ENCODE measurements at regions not wholly inside any gene's neighbourhood (a gene's known extent, or its start where the extent isn't known, plus 50 kb on each side); places are given as distances from the start of the nearest gene placed in this dataset.
"Not testable (repeated sequence)": the region's sequence is repeated elsewhere in the genome, so short reads cannot be mapped to it uniquely, and the experiment has no call there.

GRCh38 chr17:26936645-26937044 is 357.3 kb upstream of the WSB1 start:
- TF ChIP-seq RFX5 (IDR thresholded peaks at IDR 0.05; ENCODE audit: low read length); CTCF (IDR thresholded peaks at IDR 0.05): not testable (repeated sequence)
- TF ChIP-seq, protein P1, sequence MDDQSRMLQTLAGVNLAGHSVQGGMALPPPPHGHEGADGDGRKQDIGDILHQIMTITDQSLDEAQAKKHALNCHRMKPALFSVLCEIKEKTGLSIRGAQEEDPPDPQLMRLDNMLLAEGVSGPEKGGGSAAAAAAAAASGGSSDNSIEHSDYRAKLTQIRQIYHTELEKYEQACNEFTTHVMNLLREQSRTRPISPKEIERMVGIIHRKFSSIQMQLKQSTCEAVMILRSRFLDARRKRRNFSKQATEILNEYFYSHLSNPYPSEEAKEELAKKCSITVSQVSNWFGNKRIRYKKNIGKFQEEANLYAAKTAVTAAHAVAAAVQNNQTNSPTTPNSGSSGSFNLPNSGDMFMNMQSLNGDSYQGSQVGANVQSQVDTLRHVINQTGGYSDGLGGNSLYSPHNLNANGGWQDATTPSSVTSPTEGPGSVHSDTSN (IDR thresholded peaks at IDR 0.05): not testable (repeated sequence)

Data from SK-N-SH (cell line).